DMS53 (cell line): ENCODE measurements at regions not wholly inside any gene's neighbourhood (a gene's known extent, or its start where the extent isn't known, plus 50 kb on each side); places are given as distances from the start of the nearest gene placed in this dataset.
A peak's percentile ranks its signal among the peaks of the same experiment; 100 is the strongest.
"Not testable (repeated sequence)": the region's sequence is repeated elsewhere in the genome, so short reads cannot be mapped to it uniquely, and the experiment has no call there.

Source experiments
- DNase-seq: peaks from one replicate; lab custom pipeline; 2025; lab: John Stamatoyannopoulos, UW

DNA sequence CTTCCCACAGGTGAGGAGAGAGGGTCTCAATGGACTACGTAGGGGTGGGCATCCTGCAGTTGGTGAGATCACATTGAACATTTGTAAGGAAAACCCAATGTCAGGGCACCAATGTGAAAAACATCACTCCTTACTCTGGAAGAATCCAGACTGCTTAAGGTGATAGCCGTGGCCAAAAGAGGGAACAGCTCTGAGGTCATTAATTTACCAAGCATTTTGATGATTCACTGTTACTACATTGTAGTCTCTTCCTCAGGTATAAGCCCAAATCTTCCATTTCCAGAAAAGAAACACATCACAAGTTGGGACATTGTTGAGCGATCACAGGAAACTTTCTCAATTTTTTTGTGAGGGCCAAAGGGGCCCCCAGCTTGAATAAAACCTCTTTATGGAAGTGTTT lies 61.1 kb upstream of the SPTLC3 start:
- DNase-seq: peak; percentile 23

DNA sequence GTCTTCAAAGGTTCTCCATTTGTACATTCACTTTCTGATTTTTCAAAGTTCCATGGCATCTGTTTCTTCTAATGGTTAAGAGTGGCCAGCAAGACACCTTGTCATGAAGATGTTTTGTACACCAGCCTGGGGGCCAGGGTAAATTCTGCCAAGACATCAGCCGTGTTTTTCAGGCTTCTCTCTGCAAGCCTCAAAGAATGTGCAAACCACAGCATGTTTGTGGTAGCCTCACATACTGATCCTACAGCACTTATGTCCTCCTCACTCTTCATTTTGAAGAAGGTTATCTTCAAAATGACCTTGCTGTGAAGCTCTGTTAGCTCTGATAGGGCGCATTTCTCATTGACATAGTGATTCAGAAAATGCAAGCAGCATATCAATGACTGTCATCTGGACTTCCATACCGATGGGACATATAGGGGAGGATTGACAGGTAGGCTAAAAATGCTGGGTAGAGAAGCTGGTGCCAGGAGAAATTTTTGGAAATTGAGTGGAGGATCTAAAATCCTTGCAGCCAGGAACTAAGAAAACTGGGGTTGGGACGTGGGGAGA lies 59.3 kb upstream of the SPTLC3 start:
- DNase-seq: no peak

DNA sequence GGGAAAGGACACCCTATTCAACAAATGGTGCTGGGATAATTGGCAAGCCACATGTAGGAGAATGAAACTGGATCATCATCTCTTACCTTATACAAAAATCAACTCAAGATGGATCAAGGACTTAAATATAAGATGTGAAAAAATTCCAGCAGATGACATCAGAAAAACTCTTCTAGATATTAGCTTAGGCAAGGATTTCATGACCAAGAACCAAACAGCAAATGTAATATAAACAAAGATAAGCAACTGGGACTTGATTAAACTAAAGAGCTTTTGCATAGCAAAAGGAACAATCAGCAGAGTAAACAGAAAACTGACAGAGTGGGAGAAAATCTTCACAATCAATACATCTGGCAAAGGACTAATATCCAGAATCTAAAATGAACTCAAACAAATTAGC lies 54.5 kb upstream of the SPTLC3 start:
- not testable (repeated sequence) for DNase-seq

DNA sequence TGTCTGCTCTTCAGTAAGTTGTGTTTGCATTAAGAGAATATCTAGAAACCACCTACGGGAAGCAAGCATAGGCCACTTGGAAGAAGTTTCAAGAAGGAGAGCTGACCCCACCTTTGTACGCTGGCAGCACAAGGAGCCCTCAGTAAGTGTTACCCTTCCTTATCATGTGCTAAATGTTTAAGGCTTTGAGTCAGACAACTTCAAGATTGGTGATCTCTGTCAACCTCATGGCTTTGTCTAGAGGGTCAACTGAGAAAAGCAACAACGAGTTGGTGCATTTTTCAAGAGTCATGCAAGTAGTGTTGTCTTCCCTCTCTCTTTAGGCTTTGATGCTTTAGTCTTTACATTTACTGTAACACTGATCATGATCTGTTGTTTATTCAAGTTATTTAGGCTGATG lies 53.2 kb upstream of the SPTLC3 start:
- no peak for DNase-seq

DNA sequence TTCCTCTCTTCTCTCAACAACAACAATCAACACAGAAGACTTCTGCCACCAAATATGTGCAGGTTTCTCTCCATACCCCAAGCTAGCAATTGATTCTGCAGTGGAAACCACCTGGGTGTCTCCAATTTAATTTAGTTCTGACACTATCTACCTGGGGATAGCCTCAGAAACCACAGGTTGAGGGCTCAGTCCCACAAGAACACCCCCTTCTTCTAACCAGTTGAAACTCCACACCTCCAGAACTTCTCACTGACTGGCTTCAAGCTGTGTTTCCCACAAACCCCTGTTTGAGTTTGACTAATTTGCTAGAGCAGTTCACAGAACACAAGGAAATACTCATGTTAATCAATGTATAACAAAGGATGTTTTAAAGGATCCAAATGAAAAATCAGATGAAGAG lies 52.5 kb upstream of the SPTLC3 start:
- DNase-seq: no peak

DNA sequence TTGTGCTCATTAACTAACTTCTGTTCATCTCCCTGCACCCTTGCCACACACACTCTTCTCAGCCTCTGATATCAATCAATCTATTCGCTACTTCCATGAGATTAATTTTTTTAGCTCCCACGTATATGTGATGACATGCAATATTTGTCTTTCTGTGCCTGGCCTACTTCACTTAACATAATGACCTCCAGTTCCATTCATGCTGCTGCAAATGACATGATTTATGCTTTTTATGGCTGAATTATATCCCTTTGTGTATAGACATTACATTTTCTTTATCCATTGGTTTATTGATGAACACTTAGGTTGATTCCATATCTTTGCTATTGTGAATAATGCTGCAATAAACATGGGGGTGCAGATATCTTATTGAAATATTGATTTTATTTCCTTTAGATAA lies 50.8 kb upstream of the SPTLC3 start:
- peak; percentile 29 for DNase-seq
